A549 (cell line): ENCODE measurements at regions not wholly inside any gene's neighbourhood (a gene's known extent, or its start where the extent isn't known, plus 50 kb on each side); places are given as distances from the start of the nearest gene placed in this dataset.

ENCODE experiments used
- ATOH8 ChIP-seq: fragments of 250-450 bp; sonication (Bioruptor Pico); IDR thresholded peaks from 2 replicates; pipeline ENCODE4 v1.5.0; 2020; ENCODE audit warnings: low read depth, mild to moderate bottlenecking, moderate library complexity
- CEBPB ChIP-seq, 2 experiments: fragments of >200 bp in 1 of 2; sonication (Bioruptor Twin) in 1 of 2; formaldehyde crosslinking in 1 of 2; IDR thresholded peaks; 2 replicates each; pipeline ENCODE4 v1.6.1; 2012 to 2016
- CHD2 ChIP-seq: fragments of 150-350 bp; IDR thresholded peaks from 2 replicates; pipeline ENCODE4 v1.6.1; 2014; ENCODE audit warnings: low read length; ENCODE audit not compliant: partially characterized antibody
- JUNB ChIP-seq: fragments of >200 bp; sonication (Bioruptor Twin); formaldehyde crosslinking; IDR thresholded peaks from 2 replicates; pipeline ENCODE4 v1.6.1; 2016
- MAFK ChIP-seq: fragments of 450-650 bp; IDR thresholded peaks from 2 replicates; pipeline ENCODE4 v1.6.1; 2014; ENCODE audit not compliant: partially characterized antibody
- POLR2A ChIP-seq: IDR thresholded peaks from 2 replicates; pipeline ENCODE4 v1.6.1; 2012; ENCODE audit warnings: mild to moderate bottlenecking, low read length
- POLR2AphosphoS2 ChIP-seq: conservative IDR thresholded peaks from 2 replicates; pipeline ENCODE4 v1.6.1; 2012; ENCODE audit warnings: low read length, improper control_type of control experiment, inconsistent platforms
- RFX5 ChIP-seq: fragments of 450-650 bp; IDR thresholded peaks from 2 replicates; pipeline ENCODE4 v1.7.1; 2014; ENCODE audit warnings: antibody characterized with exemption, mild to moderate bottlenecking, moderate library complexity
- SMC3 ChIP-seq: fragments of >200 bp; sonication (Bioruptor Twin); formaldehyde crosslinking; IDR thresholded peaks from 3 replicates; pipeline ENCODE4 v1.6.1; 2018; ENCODE audit warnings: inconsistent platforms
- SREBF2 ChIP-seq: fragments of 450-650 bp; IDR thresholded peaks from 2 replicates; pipeline ENCODE4 v1.6.1; 2014; ENCODE audit warnings: mild to moderate bottlenecking, moderate library complexity
- ZNF302 ChIP-seq: fragments of 250-450 bp; sonication (Bioruptor Pico); IDR thresholded peaks from 2 replicates; pipeline ENCODE4 v1.9.0; 2021; ENCODE audit warnings: inconsistent platforms, mild to moderate bottlenecking, moderate library complexity
- TF ChIP-seq, protein P1 (sequence below): fragments of >200 bp; sonication (Bioruptor Twin); formaldehyde crosslinking; IDR thresholded peaks from 3 replicates; pipeline ENCODE4 v1.5.1; 2016

- TF ChIP-seq POLR2A: no peak
- TF ChIP-seq CEBPB (IDR thresholded peaks at IDR 0.05): no peak
- TF ChIP-seq MAFK: no peak
- TF ChIP-seq JUNB: no peak
- no peak for TF ChIP-seq ATOH8 (CRISPR knock-in tag)
- TF ChIP-seq CHD2: no peak
- TF ChIP-seq ZNF302 (CRISPR knock-in tag): no peak
- TF ChIP-seq, protein P1, sequence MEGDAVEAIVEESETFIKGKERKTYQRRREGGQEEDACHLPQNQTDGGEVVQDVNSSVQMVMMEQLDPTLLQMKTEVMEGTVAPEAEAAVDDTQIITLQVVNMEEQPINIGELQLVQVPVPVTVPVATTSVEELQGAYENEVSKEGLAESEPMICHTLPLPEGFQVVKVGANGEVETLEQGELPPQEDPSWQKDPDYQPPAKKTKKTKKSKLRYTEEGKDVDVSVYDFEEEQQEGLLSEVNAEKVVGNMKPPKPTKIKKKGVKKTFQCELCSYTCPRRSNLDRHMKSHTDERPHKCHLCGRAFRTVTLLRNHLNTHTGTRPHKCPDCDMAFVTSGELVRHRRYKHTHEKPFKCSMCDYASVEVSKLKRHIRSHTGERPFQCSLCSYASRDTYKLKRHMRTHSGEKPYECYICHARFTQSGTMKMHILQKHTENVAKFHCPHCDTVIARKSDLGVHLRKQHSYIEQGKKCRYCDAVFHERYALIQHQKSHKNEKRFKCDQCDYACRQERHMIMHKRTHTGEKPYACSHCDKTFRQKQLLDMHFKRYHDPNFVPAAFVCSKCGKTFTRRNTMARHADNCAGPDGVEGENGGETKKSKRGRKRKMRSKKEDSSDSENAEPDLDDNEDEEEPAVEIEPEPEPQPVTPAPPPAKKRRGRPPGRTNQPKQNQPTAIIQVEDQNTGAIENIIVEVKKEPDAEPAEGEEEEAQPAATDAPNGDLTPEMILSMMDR: 0 out of 3 replicates have a peak, but pooled peaks have one; percentile 12
- no peak for TF ChIP-seq SMC3
- TF ChIP-seq RFX5: no peak
- no peak for TF ChIP-seq POLR2AphosphoS2
- no peak for TF ChIP-seq SREBF2
Measured at GRCh38 chr5:173556142-173557028, 60.1 kb downstream of the BOD1 start.
